ENCODE measurements at regions not wholly inside any gene's neighbourhood (a gene's known extent, or its start where the extent isn't known, plus 50 kb on each side); places are given as distances from the start of the nearest gene placed in this dataset.

- no peak overlapping the region for H3K27ac ChIP-seq (ENCODE audit: low read length in 2 of 2)
- no peaks in the 10 kb centered on the region for H4K20me1 ChIP-seq (ENCODE audit: control insufficient read depth, insufficient read depth, low read length, poor library complexity, severe bottlenecking)
- intact Hi-C loops (cut with micrococcal nuclease): no loop called here
- H3K4me2 ChIP-seq (replicated peaks; ENCODE audit: low read depth, low read length, poor library complexity, severe bottlenecking): no peak overlapping the region
- no peaks in the 10 kb centered on the region for H3K79me2 ChIP-seq (ENCODE audit: control insufficient read depth, insufficient read depth, low read length)
- Mint-ChIP-seq H3K27ac (no peak overlapping the region), H3K27me3 (no peaks in the 10 kb centered on the region), H3K9me3 (ENCODE audit: insufficient read depth) (no peaks in the 10 kb centered on the region), H3K4me1 (no peaks in the 10 kb centered on the region), H3K4me3 (no peak overlapping the region)
- H3K36me3 ChIP-seq (replicated peaks in 1 of 2; ENCODE audit: control extremely low read depth in 1 of 2, control insufficient read depth in 1 of 2, extremely low read depth in 1 of 2, insufficient read depth in 2 of 2, low read length in 1 of 2): no peaks in the 10 kb centered on the region
- no peak overlapping the region for H3K9ac ChIP-seq (ENCODE audit: low read length)
- 40% methylated on average over 1 of the region's 2 CpGs for WGBS (ENCODE audit: insufficient coverage)
- no peak overlapping the region for H2AFZ ChIP-seq (ENCODE audit: insufficient read depth, low read depth, low read length, poor library complexity, severe bottlenecking)
- H3K4me3 ChIP-seq (ENCODE audit: control extremely low read depth in 1 of 5, extremely low read depth in 1 of 5, insufficient read depth in 1 of 5, low read depth in 2 of 5, low read length in 4 of 5): no peak overlapping the region
- CTCF ChIA-PET: no interaction called here
- no peaks in the 10 kb centered on the region for H3K27me3 ChIP-seq (replicated peaks in 1 of 4; ENCODE audit: control extremely low read depth in 1 of 4, control insufficient read depth in 3 of 4, insufficient read depth in 4 of 4, low read length in 3 of 4)
- POLR2A ChIA-PET: no interaction called here
- ATAC-seq (ENCODE audit: low read depth): no peak
- no peaks in the 10 kb centered on the region for H3K4me1 ChIP-seq (ENCODE audit: control insufficient read depth in 2 of 2, insufficient read depth in 2 of 2, low read length in 2 of 2)
- DNase-seq: no peak
- no peaks in the 10 kb centered on the region for H3K9me3 ChIP-seq (ENCODE audit: control extremely low read depth in 1 of 3, control insufficient read depth in 2 of 3, insufficient read depth in 1 of 3, low read length in 2 of 3)
- TF ChIP-seq CTCF (IDR thresholded peaks at IDR 0.05) (no peak), EZH2 (IDR thresholded peaks at IDR 0.05; ENCODE audit: borderline replicate concordance, insufficient read depth, low read depth, low read length, poor library complexity, severe bottlenecking) (no peak)
These were observed 229.0 kb upstream of the GLRA2 start for GRCh38 chrX:14300376-14300775.

- no peaks in the 10 kb centered on the region for H3K4me1 ChIP-seq (ENCODE audit: control insufficient read depth in 2 of 2, insufficient read depth in 2 of 2, low read length in 2 of 2)
- no peak overlapping the region for H3K4me3 ChIP-seq (ENCODE audit: control extremely low read depth in 1 of 5, extremely low read depth in 1 of 5, insufficient read depth in 1 of 5, low read depth in 2 of 5, low read length in 4 of 5)
- Mint-ChIP-seq H3K9me3 (ENCODE audit: insufficient read depth) (no peaks in the 10 kb centered on the region), H3K27ac (no peak overlapping the region), H3K27me3 (no peaks in the 10 kb centered on the region), H3K4me3 (no peak overlapping the region), H3K4me1 (no peaks in the 10 kb centered on the region)
- no peak overlapping the region for H3K4me2 ChIP-seq (replicated peaks; ENCODE audit: low read depth, low read length, poor library complexity, severe bottlenecking)
- ATAC-seq (ENCODE audit: low read depth) (no peak), DNase-seq (no peak)
- H2AFZ ChIP-seq (ENCODE audit: insufficient read depth, low read depth, low read length, poor library complexity, severe bottlenecking): no peak overlapping the region
- H3K27me3 ChIP-seq (replicated peaks in 1 of 4; ENCODE audit: control extremely low read depth in 1 of 4, control insufficient read depth in 3 of 4, insufficient read depth in 4 of 4, low read length in 3 of 4): no peaks in the 10 kb centered on the region
- H3K79me2 ChIP-seq (ENCODE audit: control insufficient read depth, insufficient read depth, low read length): no peaks in the 10 kb centered on the region
- no peaks in the 10 kb centered on the region for H3K36me3 ChIP-seq (replicated peaks in 1 of 2; ENCODE audit: control extremely low read depth in 1 of 2, control insufficient read depth in 1 of 2, extremely low read depth in 1 of 2, insufficient read depth in 2 of 2, low read length in 1 of 2)
- H3K9ac ChIP-seq (ENCODE audit: low read length): no peak overlapping the region
- no peak overlapping the region for H3K27ac ChIP-seq (ENCODE audit: low read length in 2 of 2)
- intact Hi-C loops (cut with micrococcal nuclease): no loop called here
- CTCF ChIA-PET: no interaction called here
- POLR2A ChIA-PET: no interaction called here
- no peaks in the 10 kb centered on the region for H3K9me3 ChIP-seq (ENCODE audit: control extremely low read depth in 1 of 3, control insufficient read depth in 2 of 3, insufficient read depth in 1 of 3, low read length in 2 of 3)
- no peaks in the 10 kb centered on the region for H4K20me1 ChIP-seq (ENCODE audit: control insufficient read depth, insufficient read depth, low read length, poor library complexity, severe bottlenecking)
- TF ChIP-seq EZH2 (IDR thresholded peaks at IDR 0.05; ENCODE audit: borderline replicate concordance, insufficient read depth, low read depth, low read length, poor library complexity, severe bottlenecking) (no peak), CTCF (IDR thresholded peaks at IDR 0.05) (no peak)
These were observed 233.9 kb upstream of the GLRA2 start for GRCh38 chrX:14295426-14295825.

All from B cell (primary cell).